ENCODE measurements at regions not wholly inside any gene's neighbourhood (a gene's known extent, or its start where the extent isn't known, plus 50 kb on each side); places are given as distances from the start of the nearest gene placed in this dataset.
"Not testable (repeated sequence)": the region's sequence is repeated elsewhere in the genome, so short reads cannot be mapped to it uniquely, and the experiment has no call there.

- TF ChIP-seq CTCF (IDR thresholded peaks at IDR 0.05; ENCODE audit: control insufficient read depth, insufficient read depth, low read depth, low read length, missing control alignments), result no peak
- H3K4me3 ChIP-seq (ENCODE audit: control insufficient read depth, low read depth, low read length), result no peak overlapping the region
- no peak for DNase-seq (ENCODE audit: low read depth)
These were observed 569.4 kb downstream of the HTR7 start for GRCh38 chr10:90288391-90288933.

- TF ChIP-seq CTCF (IDR thresholded peaks at IDR 0.05; ENCODE audit: control insufficient read depth, insufficient read depth, low read depth, low read length, missing control alignments), result no peak
- no peak overlapping the region for H3K4me3 ChIP-seq (ENCODE audit: control insufficient read depth, low read depth, low read length)
- no peak for DNase-seq (ENCODE audit: low read depth)
These were observed 568.8 kb downstream of the HTR7 start for GRCh38 chr10:90289037-90289436.

GRCh38 chr10:90293616-90294015 is 564.2 kb downstream of the HTR7 start:
- DNase-seq (ENCODE audit: low read depth), result no peak
- H3K4me3 ChIP-seq (ENCODE audit: control insufficient read depth, low read depth, low read length), result no peak overlapping the region
- TF ChIP-seq CTCF (IDR thresholded peaks at IDR 0.05; ENCODE audit: control insufficient read depth, insufficient read depth, low read depth, low read length, missing control alignments), result no peak

- DNase-seq (ENCODE audit: low read depth); H3K4me3 ChIP-seq (ENCODE audit: control insufficient read depth, low read depth, low read length): not testable (repeated sequence)
These were observed 562.9 kb downstream of the HTR7 start for GRCh38 chr10:90294821-90295540.

- not testable (repeated sequence) for DNase-seq (ENCODE audit: low read depth); H3K4me3 ChIP-seq (ENCODE audit: control insufficient read depth, low read depth, low read length)
These were observed 555.8 kb downstream of the HTR7 start for GRCh38 chr10:90302031-90302430.

- no peak for TF ChIP-seq CTCF (IDR thresholded peaks at IDR 0.05; ENCODE audit: control insufficient read depth, insufficient read depth, low read depth, low read length, missing control alignments)
These were observed 554.9 kb downstream of the HTR7 start for GRCh38 chr10:90302758-90303481.

GRCh38 chr10:90304533-90304932 is 553.3 kb downstream of the HTR7 start:
- DNase-seq (ENCODE audit: low read depth), result no peak
- TF ChIP-seq CTCF (IDR thresholded peaks at IDR 0.05; ENCODE audit: control insufficient read depth, insufficient read depth, low read depth, low read length, missing control alignments), result no peak
- H3K4me3 ChIP-seq (ENCODE audit: control insufficient read depth, low read depth, low read length), result no peak overlapping the region

More at GRCh38 chr10:90302758-90303481, 554.9 kb downstream of the HTR7 start:
- no peak overlapping the region for H3K4me3 ChIP-seq (ENCODE audit: control insufficient read depth, low read depth, low read length)
- DNase-seq (ENCODE audit: low read depth), result no peak

Data from AG09309 (cell line).